H54 (cell line): ENCODE measurements at regions not wholly inside any gene's neighbourhood (a gene's known extent, or its start where the extent isn't known, plus 50 kb on each side); places are given as distances from the start of the nearest gene placed in this dataset.

ENCODE experiments used
- DNase-seq: peaks from one replicate; pipeline ENCODE4 v3.0.0; 2011; ENCODE audit warnings: low spot score, mixed read lengths; ENCODE audit not compliant: insufficient read length
- FAIRE-seq: peaks from 3 replicates; lab custom pipeline; 2011; peaks lifted over from hg19 to GRCh38; lab: Jason Lieb, UNC
- POLR2A ChIP-seq: IDR thresholded peaks from 2 replicates; pipeline ENCODE4 v1.6.1; 2011; ENCODE audit warnings: low read depth, mild to moderate bottlenecking, low read length

GRCh38 chr5:68504306-68504705 is 288.8 kb downstream of the PIK3R1 start:
- no peak for TF ChIP-seq POLR2A
- DNase-seq (no peak), FAIRE-seq (no peak)

- no peak for FAIRE-seq
These were observed 290.6 kb downstream of the PIK3R1 start for GRCh38 chr5:68505917-68506860.

GRCh38 chr5:68515514-68515913 is 300.0 kb downstream of the PIK3R1 start:
- no peak for DNase-seq
- FAIRE-seq, result no peak
- no peak for TF ChIP-seq POLR2A

More at GRCh38 chr5:68505917-68506860, 290.6 kb downstream of the PIK3R1 start:
- DNase-seq, result no peak
- TF ChIP-seq POLR2A, result no peak

GRCh38 chr5:68518286-68518685 is 302.7 kb downstream of the PIK3R1 start:
- DNase-seq, result no peak
- no peak for FAIRE-seq
- TF ChIP-seq POLR2A, result no peak

GRCh38 chr5:68519143-68519542 is 303.6 kb downstream of the PIK3R1 start:
- FAIRE-seq, result no peak
- no peak for DNase-seq
- no peak for TF ChIP-seq POLR2A

GRCh38 chr5:68521776-68522175 is 306.2 kb downstream of the PIK3R1 start:
- no peak for DNase-seq
- no peak for FAIRE-seq

GRCh38 chr5:68522863-68523262 is 307.3 kb downstream of the PIK3R1 start:
- no peak for DNase-seq
- FAIRE-seq, result no peak
- no peak for TF ChIP-seq POLR2A

More at GRCh38 chr5:68521776-68522175, 306.2 kb downstream of the PIK3R1 start:
- no peak for TF ChIP-seq POLR2A

- TF ChIP-seq POLR2A, result no peak
- no peak for DNase-seq
- no peak for FAIRE-seq
These were observed 313.3 kb downstream of the PIK3R1 start for GRCh38 chr5:68528821-68529273.

- TF ChIP-seq POLR2A, result no peak
- DNase-seq, result no peak
- FAIRE-seq, result no peak
These were observed 314.0 kb downstream of the PIK3R1 start for GRCh38 chr5:68529581-68529980.

GRCh38 chr5:68531970-68532369 is 316.4 kb downstream of the PIK3R1 start:
- DNase-seq (no peak), FAIRE-seq (no peak)
- no peak for TF ChIP-seq POLR2A

- FAIRE-seq (no peak), DNase-seq (no peak)
- no peak for TF ChIP-seq POLR2A
These were observed 317.5 kb downstream of the PIK3R1 start for GRCh38 chr5:68533051-68533450.

- DNase-seq (no peak), FAIRE-seq (no peak)
- no peak for TF ChIP-seq POLR2A
These were observed 318.1 kb downstream of the PIK3R1 start for GRCh38 chr5:68533571-68534084.

GRCh38 chr5:68534131-68534940 is 318.8 kb downstream of the PIK3R1 start:
- FAIRE-seq, result no peak
- DNase-seq, result no peak
- TF ChIP-seq POLR2A, result no peak
